ENCODE measurements at regions not wholly inside any gene's neighbourhood (a gene's known extent, or its start where the extent isn't known, plus 50 kb on each side); places are given as distances from the start of the nearest gene placed in this dataset.

DNA sequence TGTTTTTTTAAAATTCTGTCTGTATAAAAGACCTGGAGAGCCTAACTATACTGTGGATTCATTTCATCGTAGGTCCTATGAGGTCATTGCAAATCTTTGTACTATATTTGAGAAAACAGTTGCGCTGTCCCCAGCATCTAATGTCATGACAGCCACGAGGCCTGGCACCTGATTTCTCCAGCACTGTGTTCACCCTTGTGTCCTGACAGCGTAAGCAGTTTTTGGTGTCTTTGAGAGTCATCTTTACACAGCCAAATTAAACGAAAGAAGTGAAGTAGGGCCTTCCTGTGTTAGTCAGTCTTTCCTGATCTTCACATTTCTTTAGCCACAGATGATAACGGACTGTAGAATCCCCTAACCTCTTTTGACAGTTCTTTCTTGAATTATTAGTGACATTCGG is 70.6 kb upstream of the PHACTR2 start:
- Histone ChIP-seq H3K23me2 (ENCODE audit: low read depth, low read length) (no peaks in the 10 kb centered on the region), H2BK20ac (ENCODE audit: low read length) (no peak overlapping the region), H3K79me1 (ENCODE audit: low read depth, low read length) (no peaks in the 10 kb centered on the region), H3K79me2 (ENCODE audit: control insufficient read depth in 1 of 2, insufficient read depth in 2 of 2, low read length in 2 of 2) (no peaks in the 10 kb centered on the region), H4K8ac (ENCODE audit: extremely low read depth, insufficient read depth, low read length) (no peak overlapping the region), H3K4me1 (replicated peaks in 1 of 4; ENCODE audit: control insufficient read depth in 3 of 4, insufficient read depth in 4 of 4, low read length in 3 of 4) (peaks cover 0 to 5% (median 2%) of the 10 kb centered on the region in 4 experiments; a peak in 2 of 7 replicates), H3K4me3 (ENCODE audit: extremely low read depth in 1 of 4, insufficient read depth in 2 of 4, low read depth in 3 of 4, low read length in 4 of 4) (no peak overlapping the region), H2BK15ac (ENCODE audit: low read length) (no peak overlapping the region), H2BK5ac (ENCODE audit: low read depth, low read length) (no peak overlapping the region), H3K18ac (ENCODE audit: extremely low read depth, low read length) (no peak overlapping the region), H3K9ac (replicated peaks in 1 of 4; ENCODE audit: extremely low read depth in 1 of 4, low read depth in 3 of 4, low read length in 3 of 4) (no peak overlapping the region), H3K36me3 (ENCODE audit: control insufficient read depth in 2 of 4, insufficient read depth in 4 of 4, low read length in 3 of 4) (no peaks in the 10 kb centered on the region), H3K4ac (replicated peaks; ENCODE audit: insufficient read length, low read depth, low read length) (no peak overlapping the region), H4K91ac (replicated peaks; ENCODE audit: insufficient read length, low read length) (no peak overlapping the region), H4K5ac (ENCODE audit: insufficient read length, low read depth, low read length) (no peak overlapping the region), H2BK12ac (ENCODE audit: low read depth, low read length) (no peak overlapping the region), H3K14ac (ENCODE audit: insufficient read length) (no peak overlapping the region), H2AFZ (ENCODE audit: low read length) (no peak overlapping the region), H2AK5ac (ENCODE audit: low read depth, low read length) (no peak overlapping the region), H3K23ac (ENCODE audit: insufficient read length) (no peak overlapping the region), H3K27me3 (replicated peaks in 1 of 4; ENCODE audit: control insufficient read depth in 3 of 4, extremely low read depth in 1 of 4, insufficient read depth in 3 of 4, low read length in 3 of 4) (no peaks in the 10 kb centered on the region), H4K20me1 (replicated peaks in 1 of 2; ENCODE audit: control insufficient read depth in 1 of 2, insufficient read depth in 2 of 2, low read length in 2 of 2) (no peaks in the 10 kb centered on the region), H3K56ac (replicated peaks; ENCODE audit: insufficient read length, low read depth, low read length) (no peak overlapping the region), H2BK120ac (replicated peaks; ENCODE audit: low read depth, low read length) (no peak overlapping the region), H3K4me2 (ENCODE audit: insufficient read depth in 1 of 2, low read depth in 2 of 2, low read length in 2 of 2) (no peak overlapping the region), H3K27ac (ENCODE audit: low read depth, low read length) (no peak overlapping the region), H3K9me3 (ENCODE audit: insufficient read depth in 2 of 2, low read depth in 1 of 2, low read length in 1 of 2) (no peaks in the 10 kb centered on the region)
- POLR2A ChIA-PET (ENCODE audit: partially characterized antibody): no interaction called here
- WGBS, 2 experiments (ENCODE audit: extremely low coverage in 1 of 2, insufficient coverage in 1 of 2, insufficient read length in 1 of 2, insufficient replicate concordance in 2 of 2, low coverage in 1 of 2, low lambda C conversion rate in 2 of 2, missing lambda C conversion rate in 1 of 2): 88% methylated on average over 7 of the region's 7 CpGs; no CpG with 5 or more reads in 1 of the 2 experiments
- no peak for DNase-seq (ENCODE audit: low read depth in 1 of 2, low spot score in 2 of 2)
- CTCF ChIA-PET (ENCODE audit: partially characterized antibody): interaction anchor here (1.4 kb wide), 1 partner anchor 31 kb away, joined by 4 read pairs; no protein-coding TSS in a partner anchor
- no peak for FAIRE-seq
- TF ChIP-seq, protein P1, sequence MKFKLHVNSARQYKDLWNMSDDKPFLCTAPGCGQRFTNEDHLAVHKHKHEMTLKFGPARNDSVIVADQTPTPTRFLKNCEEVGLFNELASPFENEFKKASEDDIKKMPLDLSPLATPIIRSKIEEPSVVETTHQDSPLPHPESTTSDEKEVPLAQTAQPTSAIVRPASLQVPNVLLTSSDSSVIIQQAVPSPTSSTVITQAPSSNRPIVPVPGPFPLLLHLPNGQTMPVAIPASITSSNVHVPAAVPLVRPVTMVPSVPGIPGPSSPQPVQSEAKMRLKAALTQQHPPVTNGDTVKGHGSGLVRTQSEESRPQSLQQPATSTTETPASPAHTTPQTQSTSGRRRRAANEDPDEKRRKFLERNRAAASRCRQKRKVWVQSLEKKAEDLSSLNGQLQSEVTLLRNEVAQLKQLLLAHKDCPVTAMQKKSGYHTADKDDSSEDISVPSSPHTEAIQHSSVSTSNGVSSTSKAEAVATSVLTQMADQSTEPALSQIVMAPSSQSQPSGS (IDR thresholded peaks at IDR 0.05; ENCODE audit: low read length): no peak
- TF ChIP-seq JUND (IDR thresholded peaks at IDR 0.05; ENCODE audit: low read length): no peak
- no peak for TF ChIP-seq EZH2 (IDR thresholded peaks at IDR 0.05; ENCODE audit: low read depth, low read length, severe bottlenecking)
- TF ChIP-seq BRCA1 (IDR thresholded peaks at IDR 0.05; ENCODE audit: low read depth, low read length): no peak
- no peak for TF ChIP-seq HDAC6 (IDR thresholded peaks at IDR 0.05; ENCODE audit: low read depth, low read length)
- TF ChIP-seq, protein P2, sequence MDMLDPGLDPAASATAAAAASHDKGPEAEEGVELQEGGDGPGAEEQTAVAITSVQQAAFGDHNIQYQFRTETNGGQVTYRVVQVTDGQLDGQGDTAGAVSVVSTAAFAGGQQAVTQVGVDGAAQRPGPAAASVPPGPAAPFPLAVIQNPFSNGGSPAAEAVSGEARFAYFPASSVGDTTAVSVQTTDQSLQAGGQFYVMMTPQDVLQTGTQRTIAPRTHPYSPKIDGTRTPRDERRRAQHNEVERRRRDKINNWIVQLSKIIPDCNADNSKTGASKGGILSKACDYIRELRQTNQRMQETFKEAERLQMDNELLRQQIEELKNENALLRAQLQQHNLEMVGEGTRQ (IDR thresholded peaks at IDR 0.05; ENCODE audit: low read length): no peak
- no peak for TF ChIP-seq KDM5A (IDR thresholded peaks at IDR 0.05; ENCODE audit: low read length)
- no peak for TF ChIP-seq YY1 (IDR thresholded peaks at IDR 0.05; ENCODE audit: low read depth, low read length)
- TF ChIP-seq ASH2L (IDR thresholded peaks at IDR 0.05; ENCODE audit: low read length): no peak
- TF ChIP-seq SP4 (IDR thresholded peaks at IDR 0.05; ENCODE audit: low read length): no peak
- no peak for TF ChIP-seq FOSL1 (IDR thresholded peaks at IDR 0.05; ENCODE audit: insufficient read depth, low read depth, low read length)
- TF ChIP-seq SIN3A (conservative IDR thresholded peaks at IDR 0.05 in 1 of 2, IDR thresholded peaks at IDR 0.05 in 1 of 2; ENCODE audit: low read depth in 1 of 2, low read length in 2 of 2): no peak
- no peak for TF ChIP-seq CREB1 (IDR thresholded peaks at IDR 0.05)

Data from H1 (cell line).